GM18907 (cell line): ENCODE measurements at regions not wholly inside any gene's neighbourhood (a gene's known extent, or its start where the extent isn't known, plus 50 kb on each side); places are given as distances from the start of the nearest gene placed in this dataset.
"Not testable (repeated sequence)": the region's sequence is repeated elsewhere in the genome, so short reads cannot be mapped to it uniquely, and the experiment has no call there.

Experiments used
- ATAC-seq: cut with Tn5 transposase; IDR thresholded peaks from one replicate; pipeline ENCODE4 v1.9.1; 2021; ENCODE audit warnings: mild to moderate bottlenecking, moderate library complexity; ENCODE audit not compliant: unreplicated experiment

GRCh38 chr10:90111671-90112070 lies 410.3 kb downstream of the KIF20B start:
- no peak for ATAC-seq

DNA sequence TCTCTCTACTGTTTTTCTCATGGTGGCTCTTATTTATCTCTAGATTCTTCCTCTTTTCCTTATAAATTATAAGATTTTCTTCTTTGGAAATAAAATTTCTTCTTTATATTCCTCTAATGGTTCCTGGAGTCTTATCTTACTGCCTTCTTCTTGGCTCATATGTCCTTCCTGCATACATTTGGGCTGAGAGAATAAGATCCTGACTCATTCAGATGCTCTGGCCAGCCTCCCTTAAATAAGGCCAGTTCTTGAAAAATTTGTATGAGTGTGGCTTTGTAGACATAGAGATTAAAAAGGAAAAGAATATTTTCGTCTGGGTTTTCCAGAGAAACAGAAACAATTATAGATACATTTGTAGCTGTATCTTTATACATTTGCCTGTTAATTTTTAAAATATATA lies 411.3 kb downstream of the KIF20B start:
- ATAC-seq, result no peak

GRCh38 chr10:90118567-90118966 lies 417.2 kb downstream of the KIF20B start:
- ATAC-seq, result not testable (repeated sequence)

GRCh38 chr10:90119631-90120280 lies 418.4 kb downstream of the KIF20B start:
- ATAC-seq, result not testable (repeated sequence)

- no peak for ATAC-seq
These were observed 424.3 kb downstream of the KIF20B start for GRCh38 chr10:90125456-90126255.

DNA sequence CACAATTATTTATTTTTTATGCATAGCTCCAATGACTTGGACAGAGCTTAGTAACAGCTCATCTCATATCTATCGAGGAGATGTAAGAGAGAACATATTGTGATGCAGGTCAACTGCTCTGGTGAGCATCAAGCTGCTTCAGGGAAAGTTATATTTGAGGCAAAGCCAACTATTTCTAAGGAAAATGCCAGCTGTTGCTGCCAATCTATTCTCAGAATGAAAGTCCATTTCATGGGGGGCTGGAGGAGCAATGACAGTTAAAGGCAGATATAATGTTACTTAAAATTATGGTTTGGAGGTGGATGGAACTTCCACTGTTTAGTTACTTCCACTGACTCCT lies 424.8 kb downstream of the KIF20B start:
- ATAC-seq, result no peak

- ATAC-seq, result peak; percentile 69
These were observed 429.1 kb downstream of the KIF20B start for GRCh38 chr10:90130321-90131086.

DNA sequence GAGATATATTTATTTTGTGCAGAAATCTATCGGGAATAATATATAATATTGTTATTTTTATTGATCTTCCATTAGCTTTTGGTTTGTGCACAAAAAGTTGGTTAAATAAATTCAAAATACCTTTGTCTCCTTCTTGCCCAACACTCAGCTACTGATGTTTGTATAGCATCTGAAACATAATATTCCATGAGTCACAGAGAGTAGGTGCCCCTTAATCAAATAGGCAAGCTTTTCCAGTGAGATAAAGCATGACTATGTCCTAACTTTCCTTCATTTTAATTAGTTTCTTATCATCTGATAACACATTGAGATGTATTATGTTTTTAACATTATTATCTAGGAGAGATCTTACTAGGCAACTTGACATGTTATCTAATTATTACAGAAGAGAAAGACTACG lies 432.2 kb downstream of the KIF20B start:
- ATAC-seq, result no peak

- no peak for ATAC-seq
These were observed 435.4 kb downstream of the KIF20B start for GRCh38 chr10:90136731-90137316.

GRCh38 chr10:90138844-90139243 lies 437.5 kb downstream of the KIF20B start:
- ATAC-seq, result no peak

GRCh38 chr10:90141791-90142190 lies 440.4 kb downstream of the KIF20B start:
- ATAC-seq, result no peak

GRCh38 chr10:90143937-90144336 lies 442.5 kb downstream of the KIF20B start:
- no peak for ATAC-seq

- ATAC-seq, result no peak
These were observed 446.9 kb downstream of the KIF20B start for GRCh38 chr10:90148116-90148855.

GRCh38 chr10:90149563-90149962 lies 448.2 kb downstream of the KIF20B start:
- no peak for ATAC-seq

DNA sequence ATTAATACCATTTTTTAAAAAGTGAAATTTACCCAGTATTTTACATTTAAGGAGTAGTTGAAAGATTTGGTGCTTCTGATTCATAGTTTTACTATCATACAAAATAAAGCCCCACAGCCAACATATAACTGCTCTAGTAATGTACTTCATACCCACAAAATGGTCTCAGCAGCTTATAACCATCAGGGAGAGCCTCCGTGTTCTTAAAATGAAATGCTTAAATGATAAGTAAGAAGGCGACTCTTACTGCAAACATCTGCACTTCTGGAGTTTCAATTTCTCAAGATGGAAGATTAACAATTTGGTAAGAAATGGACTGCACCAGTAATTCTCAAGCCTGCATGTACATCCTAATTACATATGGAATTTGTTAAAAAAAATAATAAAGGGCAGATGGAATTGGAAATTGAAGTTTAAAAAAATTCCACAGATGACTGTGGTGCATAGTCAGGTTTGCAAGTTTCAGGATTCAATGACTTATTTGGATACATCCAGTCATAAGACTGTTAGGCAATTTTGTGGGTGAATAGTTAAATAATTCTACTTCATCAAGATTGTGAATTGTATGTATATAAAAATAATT lies 461.0 kb downstream of the KIF20B start:
- no peak for ATAC-seq

- ATAC-seq, result no peak
These were observed 466.0 kb downstream of the KIF20B start for GRCh38 chr10:90167174-90168064.

DNA sequence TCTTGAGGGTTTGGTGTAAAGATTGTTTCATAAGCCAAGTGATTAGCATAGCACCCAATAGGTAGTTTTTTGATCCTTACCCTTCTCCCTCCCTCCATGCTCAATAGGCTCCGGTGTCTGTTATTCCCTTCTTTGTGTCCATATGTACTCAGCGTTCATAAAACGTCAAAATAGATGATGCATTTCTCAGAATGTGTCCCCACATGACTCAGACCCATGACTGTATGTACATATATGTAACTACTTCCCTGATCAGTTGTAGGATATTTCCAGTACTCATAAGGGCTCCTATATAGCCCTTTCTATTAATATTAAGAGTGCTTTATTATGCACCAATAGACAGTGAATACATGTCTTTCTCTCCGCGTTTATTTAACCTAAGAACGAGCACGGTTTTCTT lies 466.9 kb downstream of the KIF20B start:
- no peak for ATAC-seq

- ATAC-seq, result no peak
These were observed 469.8 kb downstream of the KIF20B start for GRCh38 chr10:90171014-90171722.

DNA sequence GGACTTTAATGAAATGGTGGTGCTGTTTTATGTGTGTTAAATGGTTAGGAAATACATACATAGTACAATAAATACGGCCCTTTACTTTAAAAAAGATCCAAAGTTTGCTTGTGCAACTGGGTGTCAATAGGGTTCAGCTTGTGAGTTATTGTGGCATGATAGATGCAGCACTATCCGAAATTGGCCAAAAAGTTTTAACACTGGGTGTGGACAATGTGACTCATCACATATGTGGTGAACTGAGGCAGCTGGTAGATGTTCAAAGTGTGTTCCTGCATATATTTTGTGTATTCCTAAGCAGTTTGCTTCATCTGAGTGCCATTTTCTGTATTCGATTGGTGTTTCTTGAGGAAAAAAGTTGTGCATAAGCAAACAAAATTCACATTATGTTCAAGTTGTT lies 473.1 kb downstream of the KIF20B start:
- no peak for ATAC-seq
